Neural crest cell (in vitro differentiated cells): ENCODE measurements at regions not wholly inside any gene's neighbourhood (a gene's known extent, or its start where the extent isn't known, plus 50 kb on each side); places are given as distances from the start of the nearest gene placed in this dataset.

Experiments used
- DNase-seq: peaks from one replicate; pipeline ENCODE4 v3.0.0; 2021; ENCODE audit warnings: low read depth, mixed read lengths, low spot score
- H3K27ac Mint-ChIP-seq: one replicate; pipeline ENCODE4 v1.8.0; 2021; ENCODE audit warnings: mild to moderate bottlenecking, mixed read lengths; ENCODE audit not compliant: unreplicated experiment
- H3K27me3 Mint-ChIP-seq: 2 replicates; pipeline ENCODE4 v1.8.0; 2021; ENCODE audit warnings: low read depth, mild to moderate bottlenecking, mixed read lengths
- H3K36me3 Mint-ChIP-seq: 2 replicates; pipeline ENCODE4 v1.8.0; 2021; ENCODE audit warnings: low read depth, mild to moderate bottlenecking, mixed read lengths
- H3K4me1 Mint-ChIP-seq: 2 replicates; pipeline ENCODE4 v1.8.0; 2021; ENCODE audit warnings: mixed read lengths
- H3K4me3 Mint-ChIP-seq: one replicate; pipeline ENCODE4 v1.8.0; 2021; ENCODE audit warnings: mild to moderate bottlenecking, mixed read lengths
- H3K9me3 Mint-ChIP-seq: 2 replicates; pipeline ENCODE4 v1.8.0; 2021; ENCODE audit warnings: mixed read lengths
- CTCF ChIP-seq: fragments of 200-600 bp; sonication (generic); conservative IDR thresholded peaks from 2 replicates; pipeline ENCODE4 v1.5.0; 2021; ENCODE audit warnings: antibody characterized with exemption, mild to moderate bottlenecking

GRCh38 chr1:204744107-204744779 lies 58.7 kb upstream of the LRRN2 start:
- Mint-ChIP-seq H3K4me3 (no peak overlapping the region), H3K9me3 (no peaks in the 10 kb centered on the region), H3K4me1 (peaks cover 3% of the 10 kb centered on the region), H3K27ac (no peak overlapping the region), H3K36me3 (no peaks in the 10 kb centered on the region), H3K27me3 (peaks cover 4% of the 10 kb centered on the region)
- no peak for DNase-seq
- no peak for TF ChIP-seq CTCF

GRCh38 chr1:204746838-204747442 lies 61.4 kb upstream of the LRRN2 start:
- no peak overlapping the region for H3K4me3 Mint-ChIP-seq
- H3K9me3 Mint-ChIP-seq, result no peaks in the 10 kb centered on the region
- peak; percentile 88 for TF ChIP-seq CTCF
- H3K27me3 Mint-ChIP-seq, result peaks cover 3% of the 10 kb centered on the region
- peaks cover 23% of the 10 kb centered on the region for H3K4me1 Mint-ChIP-seq
- no peaks in the 10 kb centered on the region for H3K36me3 Mint-ChIP-seq
- H3K27ac Mint-ChIP-seq, result no peak overlapping the region
- DNase-seq, result peak; percentile 44

GRCh38 chr1:204751480-204751879 lies 65.9 kb upstream of the LRRN2 start:
- no peak for DNase-seq
- Mint-ChIP-seq H3K4me1 (peaks cover 20% of the 10 kb centered on the region), H3K4me3 (no peak overlapping the region), H3K27me3 (no peaks in the 10 kb centered on the region), H3K36me3 (no peaks in the 10 kb centered on the region), H3K27ac (no peak overlapping the region), H3K9me3 (no peaks in the 10 kb centered on the region)
- no peak for TF ChIP-seq CTCF

- no peak overlapping the region for H3K27ac Mint-ChIP-seq
- no peaks in the 10 kb centered on the region for H3K36me3 Mint-ChIP-seq
- peak; percentile 21 for DNase-seq
- H3K4me1 Mint-ChIP-seq, result peaks cover 20% of the 10 kb centered on the region
- no peak for TF ChIP-seq CTCF
- no peaks in the 10 kb centered on the region for H3K27me3 Mint-ChIP-seq
- H3K9me3 Mint-ChIP-seq, result no peaks in the 10 kb centered on the region
- no peak overlapping the region for H3K4me3 Mint-ChIP-seq
Measured at GRCh38 chr1:204751883-204752687, 66.5 kb upstream of the LRRN2 start.

GRCh38 chr1:204752688-204753040 lies 67.1 kb upstream of the LRRN2 start:
- Mint-ChIP-seq H3K36me3 (no peaks in the 10 kb centered on the region), H3K4me3 (no peak overlapping the region), H3K27ac (no peak overlapping the region), H3K4me1 (peaks cover 20% of the 10 kb centered on the region), H3K27me3 (no peaks in the 10 kb centered on the region), H3K9me3 (no peaks in the 10 kb centered on the region)
- TF ChIP-seq CTCF, result no peak
- no peak for DNase-seq
